ENCODE measurements at regions not wholly inside any gene's neighbourhood (a gene's known extent, or its start where the extent isn't known, plus 50 kb on each side); places are given as distances from the start of the nearest gene placed in this dataset.

GRCh38 chr12:91853350-91854127 lies 292.1 kb downstream of the BTG1 start:
- no peak for DNase-seq (ENCODE audit: low spot score)

- no peak for DNase-seq (ENCODE audit: low spot score)
These were observed 293.0 kb downstream of the BTG1 start for GRCh38 chr12:91852634-91853033.

- no peak for DNase-seq (ENCODE audit: low spot score)
These were observed 293.7 kb downstream of the BTG1 start for GRCh38 chr12:91851741-91852477.

GRCh38 chr12:91846466-91847055 lies 299.1 kb downstream of the BTG1 start:
- no peak for DNase-seq (ENCODE audit: low spot score)

GRCh38 chr12:91845365-91845764 lies 300.3 kb downstream of the BTG1 start:
- DNase-seq (ENCODE audit: low spot score) = no peak

- no peak for DNase-seq (ENCODE audit: low spot score)
These were observed 303.8 kb downstream of the BTG1 start for GRCh38 chr12:91841822-91842221.

GRCh38 chr12:91836696-91837095 lies 308.9 kb downstream of the BTG1 start:
- no peak for DNase-seq (ENCODE audit: low spot score)

GRCh38 chr12:91836264-91836663 lies 309.4 kb downstream of the BTG1 start:
- no peak for DNase-seq (ENCODE audit: low spot score)

- no peak for DNase-seq (ENCODE audit: low spot score)
These were observed 310.0 kb downstream of the BTG1 start for GRCh38 chr12:91835693-91836092.

GRCh38 chr12:91833780-91834359 lies 311.8 kb downstream of the BTG1 start:
- DNase-seq (ENCODE audit: low spot score) = no peak

GRCh38 chr12:91825999-91826398 lies 319.6 kb downstream of the BTG1 start:
- no peak for DNase-seq (ENCODE audit: low spot score)

- DNase-seq (ENCODE audit: low spot score) = no peak
These were observed 320.7 kb downstream of the BTG1 start for GRCh38 chr12:91824991-91825390.

- no peak for DNase-seq (ENCODE audit: low spot score)
These were observed 326.6 kb downstream of the BTG1 start for GRCh38 chr12:91819132-91819447.

GRCh38 chr12:91818227-91819131 lies 327.2 kb downstream of the BTG1 start:
- peak; percentile 40 for DNase-seq (ENCODE audit: low spot score)

GRCh38 chr12:91817517-91817916 lies 328.1 kb downstream of the BTG1 start:
- no peak for DNase-seq (ENCODE audit: low spot score)

GRCh38 chr12:91813701-91814100 lies 331.9 kb downstream of the BTG1 start:
- DNase-seq (ENCODE audit: low spot score) = no peak

GRCh38 chr12:91811481-91812287 lies 334.0 kb downstream of the BTG1 start:
- DNase-seq (ENCODE audit: low spot score) = peak; percentile 68

- no peak for DNase-seq (ENCODE audit: low spot score)
These were observed 334.9 kb downstream of the BTG1 start for GRCh38 chr12:91810531-91811451.

GRCh38 chr12:91810077-91810476 lies 335.6 kb downstream of the BTG1 start:
- no peak for DNase-seq (ENCODE audit: low spot score)
